H1 (cell line): ENCODE measurements at regions not wholly inside any gene's neighbourhood (a gene's known extent, or its start where the extent isn't known, plus 50 kb on each side); places are given as distances from the start of the nearest gene placed in this dataset.

ENCODE experiments used
- CHD7 ChIP-seq: fragments of 300-600 bp; sonication (generic); IDR thresholded peaks from 2 replicates; pipeline ENCODE4 v1.7.1; 2012; ENCODE audit warnings: low read length, moderate library complexity, mild to moderate bottlenecking, inconsistent platforms; ENCODE audit not compliant: insufficient replicate concordance
- RXRA ChIP-seq: IDR thresholded peaks from 2 replicates; pipeline ENCODE4 v1.6.1; 2011; ENCODE audit warnings: low read depth, mild to moderate bottlenecking, low read length, moderate library complexity; ENCODE audit not compliant: insufficient read depth

- TF ChIP-seq CHD7 (no peak), RXRA (no peak)
Observed at GRCh38 chr5:61263561-61264272, 68.3 kb upstream of the ZSWIM6 start (continued).
